Stomach (tissue), 4 donors: ENCODE measurements at regions not wholly inside any gene's neighbourhood (a gene's known extent, or its start where the extent isn't known, plus 50 kb on each side); places are given as distances from the start of the nearest gene placed in this dataset.

ENCODE experiments used
- POLR2A ChIP-seq, 4 donors: fragments of 450-650 bp; IDR thresholded peaks; one replicate each; pipeline ENCODE4 v1.6.1; 2016; ENCODE audit warnings: antibody characterized with exemption in 4 of 4, control low read depth in 2 of 4, mild to moderate bottlenecking in 1 of 4, moderate library complexity in 1 of 4
- TF ChIP-seq, protein P1 (sequence below), 7 experiments: fragments of 450-650 bp in 4 of 7; fragments of 200-600 bp in 3 of 7; sonication (generic) in 3 of 7; IDR thresholded peaks; one replicate each; pipeline ENCODE4 v1.5.1; 2016 to 2019; ENCODE audit warnings: antibody characterized with exemption in 7 of 7, control low read depth in 2 of 7, mild to moderate bottlenecking in 1 of 7

DNA sequence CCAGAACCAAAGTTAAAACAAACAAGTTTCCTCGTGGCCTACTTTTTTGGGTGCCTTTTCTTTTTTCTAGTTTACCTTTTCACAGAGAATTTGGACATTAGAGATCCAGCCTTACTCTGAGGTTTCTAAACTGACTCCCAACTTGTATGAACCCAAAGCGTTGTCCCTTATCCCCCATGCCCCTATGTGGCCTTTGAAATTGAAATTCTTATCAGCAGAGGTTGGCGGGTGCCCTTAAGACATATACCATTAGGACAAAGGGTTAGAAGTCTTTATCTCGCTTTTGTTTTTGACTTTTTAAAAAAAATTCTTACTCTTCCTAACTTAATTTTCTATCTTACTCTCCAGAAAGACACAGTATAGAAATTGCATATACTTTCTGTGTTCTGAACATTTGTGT is 76.3 kb upstream of the C7orf33 start:
- TF ChIP-seq POLR2A (IDR thresholded peaks at IDR 0.05) = no peak
- TF ChIP-seq, protein P1, sequence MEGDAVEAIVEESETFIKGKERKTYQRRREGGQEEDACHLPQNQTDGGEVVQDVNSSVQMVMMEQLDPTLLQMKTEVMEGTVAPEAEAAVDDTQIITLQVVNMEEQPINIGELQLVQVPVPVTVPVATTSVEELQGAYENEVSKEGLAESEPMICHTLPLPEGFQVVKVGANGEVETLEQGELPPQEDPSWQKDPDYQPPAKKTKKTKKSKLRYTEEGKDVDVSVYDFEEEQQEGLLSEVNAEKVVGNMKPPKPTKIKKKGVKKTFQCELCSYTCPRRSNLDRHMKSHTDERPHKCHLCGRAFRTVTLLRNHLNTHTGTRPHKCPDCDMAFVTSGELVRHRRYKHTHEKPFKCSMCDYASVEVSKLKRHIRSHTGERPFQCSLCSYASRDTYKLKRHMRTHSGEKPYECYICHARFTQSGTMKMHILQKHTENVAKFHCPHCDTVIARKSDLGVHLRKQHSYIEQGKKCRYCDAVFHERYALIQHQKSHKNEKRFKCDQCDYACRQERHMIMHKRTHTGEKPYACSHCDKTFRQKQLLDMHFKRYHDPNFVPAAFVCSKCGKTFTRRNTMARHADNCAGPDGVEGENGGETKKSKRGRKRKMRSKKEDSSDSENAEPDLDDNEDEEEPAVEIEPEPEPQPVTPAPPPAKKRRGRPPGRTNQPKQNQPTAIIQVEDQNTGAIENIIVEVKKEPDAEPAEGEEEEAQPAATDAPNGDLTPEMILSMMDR (IDR thresholded peaks at IDR 0.05) = no peak
